Colonic mucosa (tissue), 4 donors: ENCODE measurements at regions not wholly inside any gene's neighbourhood (a gene's known extent, or its start where the extent isn't known, plus 50 kb on each side); places are given as distances from the start of the nearest gene placed in this dataset.
A peak's percentile ranks its signal among the peaks of the same experiment; 100 is the strongest.

ENCODE experiments used
- DNase-seq: peaks from one replicate; pipeline ENCODE4 v3.0.0-alpha.2; 2020
- H3K27ac ChIP-seq: fragments of 200-600 bp; one replicate; pipeline ENCODE4 v1.8.0; 2021
- H3K27me3 ChIP-seq: fragments of 200-600 bp; one replicate; pipeline ENCODE4 v1.8.0; 2021
- H3K36me3 ChIP-seq: fragments of 200-600 bp; one replicate; pipeline ENCODE4 v1.8.0; 2021
- H3K4me1 ChIP-seq: fragments of 200-600 bp; one replicate; pipeline ENCODE4 v1.8.0; 2021; ENCODE audit warnings: mild to moderate bottlenecking
- H3K4me3 ChIP-seq: fragments of 200-600 bp; one replicate; pipeline ENCODE4 v1.8.0; 2021
- H3K9ac ChIP-seq, 2 donors: one replicate each; pipeline ENCODE4 v1.7.0; 2013; ENCODE audit warnings: control low read depth in 2 of 2, low read depth in 2 of 2, low read length in 2 of 2
- H3K9me3 ChIP-seq: fragments of 200-600 bp; one replicate; pipeline ENCODE4 v1.8.0; 2021
- intact Hi-C: fragments of 100-400 bp; cut with DNase I; formaldehyde crosslinking; loops from one replicate; pipeline ENCODE4 v1.14.1; 2022
- TF ChIP-seq, protein P1 (sequence below): fragments of 200-600 bp; IDR thresholded peaks from one replicate; pipeline ENCODE4 v1.8.0; 2022; ENCODE audit warnings: antibody characterized with exemption, mild to moderate bottlenecking
- donor health status: healthy.
- donor health status: DM: no; HTN: no; CAD: no.
- donor health status: DM: no; HTN: no; CAD: no.

- no peak overlapping the region for H3K4me3 ChIP-seq
- no peaks in the 10 kb centered on the region for H3K36me3 ChIP-seq
- no peaks in the 10 kb centered on the region for H3K4me1 ChIP-seq
- DNase-seq = no peak
- H3K9me3 ChIP-seq = no peaks in the 10 kb centered on the region
- TF ChIP-seq, protein P1, sequence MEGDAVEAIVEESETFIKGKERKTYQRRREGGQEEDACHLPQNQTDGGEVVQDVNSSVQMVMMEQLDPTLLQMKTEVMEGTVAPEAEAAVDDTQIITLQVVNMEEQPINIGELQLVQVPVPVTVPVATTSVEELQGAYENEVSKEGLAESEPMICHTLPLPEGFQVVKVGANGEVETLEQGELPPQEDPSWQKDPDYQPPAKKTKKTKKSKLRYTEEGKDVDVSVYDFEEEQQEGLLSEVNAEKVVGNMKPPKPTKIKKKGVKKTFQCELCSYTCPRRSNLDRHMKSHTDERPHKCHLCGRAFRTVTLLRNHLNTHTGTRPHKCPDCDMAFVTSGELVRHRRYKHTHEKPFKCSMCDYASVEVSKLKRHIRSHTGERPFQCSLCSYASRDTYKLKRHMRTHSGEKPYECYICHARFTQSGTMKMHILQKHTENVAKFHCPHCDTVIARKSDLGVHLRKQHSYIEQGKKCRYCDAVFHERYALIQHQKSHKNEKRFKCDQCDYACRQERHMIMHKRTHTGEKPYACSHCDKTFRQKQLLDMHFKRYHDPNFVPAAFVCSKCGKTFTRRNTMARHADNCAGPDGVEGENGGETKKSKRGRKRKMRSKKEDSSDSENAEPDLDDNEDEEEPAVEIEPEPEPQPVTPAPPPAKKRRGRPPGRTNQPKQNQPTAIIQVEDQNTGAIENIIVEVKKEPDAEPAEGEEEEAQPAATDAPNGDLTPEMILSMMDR = no peak
- intact Hi-C loops = no loop called here
- H3K9ac ChIP-seq = no peak overlapping the region
- H3K27ac ChIP-seq = peak overlapping the region; percentile 3
- no peaks in the 10 kb centered on the region for H3K27me3 ChIP-seq
These were observed 195.5 kb downstream of the ZNF330 start for GRCh38 chr4:141416219-141416618.

GRCh38 chr4:141416677-141417363 is 196.1 kb downstream of the ZNF330 start:
- no peaks in the 10 kb centered on the region for H3K9me3 ChIP-seq
- intact Hi-C loops = no loop called here
- H3K27ac ChIP-seq = no peak overlapping the region
- no peak overlapping the region for H3K4me3 ChIP-seq
- TF ChIP-seq, protein P1 = no peak
- H3K36me3 ChIP-seq = no peaks in the 10 kb centered on the region
- no peaks in the 10 kb centered on the region for H3K27me3 ChIP-seq
- no peaks in the 10 kb centered on the region for H3K4me1 ChIP-seq
- no peak overlapping the region for H3K9ac ChIP-seq
- no peak for DNase-seq

DNA sequence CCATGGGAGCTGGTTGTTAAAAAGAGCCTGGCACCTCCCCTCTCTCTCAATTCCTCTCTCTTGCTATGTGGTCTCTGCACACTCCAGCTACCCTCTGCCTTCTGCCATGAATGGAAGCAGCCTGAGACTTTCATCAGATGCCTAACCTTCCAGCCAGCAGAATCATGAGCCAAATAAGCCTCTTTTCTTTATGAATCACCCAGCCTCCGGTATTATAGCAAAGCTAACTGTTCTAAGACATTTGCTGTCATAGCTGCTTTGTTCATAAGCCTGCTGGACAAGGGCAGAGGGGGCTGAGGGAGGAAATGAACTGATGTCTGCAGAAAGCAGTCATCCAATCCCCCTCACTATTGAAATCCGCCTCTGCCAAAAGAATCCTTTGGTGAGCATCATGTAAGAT is 196.7 kb downstream of the ZNF330 start:
- no peaks in the 10 kb centered on the region for H3K36me3 ChIP-seq
- no peak for DNase-seq

GRCh38 chr4:141425124-141425523 is 204.4 kb downstream of the ZNF330 start:
- Histone ChIP-seq H3K9me3 (no peaks in the 10 kb centered on the region), H3K4me1 (no peaks in the 10 kb centered on the region), H3K27ac (no peak overlapping the region), H3K27me3 (no peaks in the 10 kb centered on the region), H3K4me3 (no peak overlapping the region), H3K9ac (no peak overlapping the region), H3K36me3 (no peaks in the 10 kb centered on the region)
- intact Hi-C loops = no loop called here
- TF ChIP-seq, protein P1 = no peak
- no peak for DNase-seq

More for the DNA sequence above, 196.7 kb downstream of the ZNF330 start:
- H3K4me3 ChIP-seq = no peak overlapping the region
- H3K27me3 ChIP-seq = no peaks in the 10 kb centered on the region
- TF ChIP-seq, protein P1 = no peak
- H3K9ac ChIP-seq = no peak overlapping the region
- no peak overlapping the region for H3K27ac ChIP-seq
- H3K9me3 ChIP-seq = no peaks in the 10 kb centered on the region
- no peaks in the 10 kb centered on the region for H3K4me1 ChIP-seq
- intact Hi-C loops = no loop called here

- no peak for DNase-seq
- Histone ChIP-seq H3K9ac (no peak overlapping the region), H3K4me1 (no peaks in the 10 kb centered on the region), H3K27me3 (no peaks in the 10 kb centered on the region), H3K27ac (no peak overlapping the region), H3K4me3 (no peak overlapping the region), H3K36me3 (no peaks in the 10 kb centered on the region), H3K9me3 (no peaks in the 10 kb centered on the region)
- TF ChIP-seq, protein P1 = no peak
- intact Hi-C loops = no loop called here
These were observed 207.1 kb downstream of the ZNF330 start for GRCh38 chr4:141427726-141428296.
